ENCODE measurements at regions not wholly inside any gene's neighbourhood (a gene's known extent, or its start where the extent isn't known, plus 50 kb on each side); places are given as distances from the start of the nearest gene placed in this dataset.

GRCh38 chr18:52090005-52090404 is 250.0 kb upstream of the DCC start:
- TF ChIP-seq CTCF (IDR thresholded peaks at IDR 0.05; ENCODE audit: low read depth, low read length, poor library complexity, severe bottlenecking) (no peak), EZH2phosphoT487 (IDR thresholded peaks at IDR 0.05; ENCODE audit: borderline replicate concordance, low read length) (no peak)

GRCh38 chr18:52093171-52093570 is 246.8 kb upstream of the DCC start:
- Histone ChIP-seq H3K27me3 (ENCODE audit: control insufficient read depth, low read length) (no peaks in the 10 kb centered on the region), H3K9me2 (replicated peaks; ENCODE audit: control insufficient read depth, low read length) (no peaks in the 10 kb centered on the region), H4K20me1 (ENCODE audit: control insufficient read depth, insufficient read depth, low read depth, low read length) (no peaks in the 10 kb centered on the region), H3K4me1 (ENCODE audit: control insufficient read depth, low read length) (no peaks in the 10 kb centered on the region), H3F3A (ENCODE audit: control insufficient read depth, insufficient read depth) (no peaks in the 10 kb centered on the region), H3K4me2 (ENCODE audit: low read length) (no peak overlapping the region), H3K79me2 (ENCODE audit: control insufficient read depth, low read length) (no peaks in the 10 kb centered on the region), H3K36me3 (ENCODE audit: control insufficient read depth, low read length) (no peaks in the 10 kb centered on the region), H3K9me3 (ENCODE audit: control insufficient read depth, insufficient read depth, low read length) (no peaks in the 10 kb centered on the region), H3K27ac (ENCODE audit: low read depth, low read length) (no peak overlapping the region), H3K4me3 (ENCODE audit: low read length) (no peak overlapping the region)
- no peak for TF ChIP-seq CTCF (IDR thresholded peaks at IDR 0.05; ENCODE audit: low read depth, low read length, poor library complexity, severe bottlenecking)
- TF ChIP-seq EZH2phosphoT487 (IDR thresholded peaks at IDR 0.05; ENCODE audit: borderline replicate concordance, low read length) = no peak

More at GRCh38 chr18:52090005-52090404, 250.0 kb upstream of the DCC start:
- Histone ChIP-seq H4K20me1 (ENCODE audit: control insufficient read depth, insufficient read depth, low read depth, low read length) (no peaks in the 10 kb centered on the region), H3K79me2 (ENCODE audit: control insufficient read depth, low read length) (no peaks in the 10 kb centered on the region), H3K4me1 (ENCODE audit: control insufficient read depth, low read length) (no peaks in the 10 kb centered on the region), H3F3A (ENCODE audit: control insufficient read depth, insufficient read depth) (no peaks in the 10 kb centered on the region), H3K4me3 (ENCODE audit: low read length) (no peak overlapping the region), H3K9me2 (replicated peaks; ENCODE audit: control insufficient read depth, low read length) (no peaks in the 10 kb centered on the region), H3K4me2 (ENCODE audit: low read length) (no peak overlapping the region), H3K27me3 (ENCODE audit: control insufficient read depth, low read length) (no peaks in the 10 kb centered on the region), H3K9me3 (ENCODE audit: control insufficient read depth, insufficient read depth, low read length) (no peaks in the 10 kb centered on the region), H3K36me3 (ENCODE audit: control insufficient read depth, low read length) (no peaks in the 10 kb centered on the region), H3K27ac (ENCODE audit: low read depth, low read length) (no peak overlapping the region)

- no peaks in the 10 kb centered on the region for H3K9me2 ChIP-seq (replicated peaks; ENCODE audit: control insufficient read depth, low read length)
- H3K4me1 ChIP-seq (ENCODE audit: control insufficient read depth, low read length) = no peaks in the 10 kb centered on the region
- TF ChIP-seq EZH2phosphoT487 (IDR thresholded peaks at IDR 0.05; ENCODE audit: borderline replicate concordance, low read length) = no peak
- TF ChIP-seq CTCF (IDR thresholded peaks at IDR 0.05; ENCODE audit: low read depth, low read length, poor library complexity, severe bottlenecking) = no peak
- no peaks in the 10 kb centered on the region for H3K36me3 ChIP-seq (ENCODE audit: control insufficient read depth, low read length)
- H3K79me2 ChIP-seq (ENCODE audit: control insufficient read depth, low read length) = no peaks in the 10 kb centered on the region
- no peaks in the 10 kb centered on the region for H4K20me1 ChIP-seq (ENCODE audit: control insufficient read depth, insufficient read depth, low read depth, low read length)
- no peaks in the 10 kb centered on the region for H3K27me3 ChIP-seq (ENCODE audit: control insufficient read depth, low read length)
- no peak overlapping the region for H3K27ac ChIP-seq (ENCODE audit: low read depth, low read length)
- no peak overlapping the region for H3K4me3 ChIP-seq (ENCODE audit: low read length)
- no peak overlapping the region for H3K4me2 ChIP-seq (ENCODE audit: low read length)
- no peaks in the 10 kb centered on the region for H3K9me3 ChIP-seq (ENCODE audit: control insufficient read depth, insufficient read depth, low read length)
- H3F3A ChIP-seq (ENCODE audit: control insufficient read depth, insufficient read depth) = no peaks in the 10 kb centered on the region
These were observed 221.3 kb upstream of the DCC start for GRCh38 chr18:52118684-52119083.

Data from DOHH2 (cell line).